AG08396 (cell line): ENCODE measurements at regions not wholly inside any gene's neighbourhood (a gene's known extent, or its start where the extent isn't known, plus 50 kb on each side); places are given as distances from the start of the nearest gene placed in this dataset.

ENCODE experiments used
- DNase-seq: peaks from one replicate; pipeline ENCODE4 v3.0.0; 2012; ENCODE audit warnings: low spot score, mixed read lengths

DNA sequence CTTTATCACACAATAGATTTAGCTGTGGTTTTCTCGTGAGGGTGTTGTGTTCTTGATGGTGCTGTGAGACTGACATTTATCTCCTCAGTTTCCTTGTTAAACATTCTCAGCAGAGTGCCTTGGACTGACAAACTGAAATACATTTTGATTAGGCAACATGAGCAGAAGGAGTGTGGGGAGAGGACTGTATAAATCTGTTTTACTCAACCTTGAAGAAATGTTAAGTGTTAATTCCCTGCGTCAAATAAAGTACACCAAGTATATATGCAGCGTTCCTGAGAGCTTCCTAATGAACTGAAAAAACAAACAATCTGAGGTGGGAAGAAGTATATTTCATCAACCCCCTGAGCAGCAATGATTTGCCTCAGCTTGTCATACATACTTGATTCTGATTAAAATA is 540.3 kb upstream of the B3GALT2 start:
- DNase-seq: no peak

DNA sequence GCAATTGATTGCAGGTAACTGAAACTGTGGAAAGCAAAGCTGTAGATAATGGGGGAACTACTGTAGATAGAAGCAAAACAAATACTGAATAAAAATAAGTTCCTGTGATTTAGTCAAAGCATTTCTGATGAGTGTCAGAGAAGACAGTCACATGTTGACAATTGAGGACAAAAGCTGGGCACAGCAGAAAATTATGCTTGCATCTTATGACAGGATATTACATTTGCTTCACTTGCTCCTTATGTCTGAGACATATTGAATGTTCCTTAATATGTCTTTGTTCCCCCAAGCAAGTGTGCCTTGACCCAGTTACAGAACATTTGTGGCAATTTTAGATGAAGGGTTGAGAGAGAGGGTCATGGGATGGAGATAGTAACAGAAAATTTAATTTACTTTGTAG is 526.0 kb upstream of the B3GALT2 start:
- no peak for DNase-seq

DNA sequence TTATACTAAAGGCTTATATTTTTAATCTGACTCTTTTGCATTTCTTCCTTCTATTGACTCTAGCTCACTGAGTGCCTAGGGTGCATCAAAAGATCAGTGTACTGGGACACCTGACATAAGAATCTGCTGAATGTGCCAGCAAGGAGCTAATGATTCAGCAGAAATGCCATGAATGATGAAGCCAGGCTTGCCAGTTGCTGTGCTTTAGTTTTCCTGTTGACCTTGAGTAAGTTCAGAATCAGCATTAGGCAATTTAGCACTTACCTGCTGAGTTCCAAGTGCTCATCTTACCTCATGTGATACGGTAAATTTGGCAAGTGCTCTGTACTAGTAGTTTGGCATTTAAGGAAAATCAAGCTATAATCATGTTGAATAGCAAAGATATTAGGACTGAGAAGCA is 523.2 kb upstream of the B3GALT2 start:
- no peak for DNase-seq

DNA sequence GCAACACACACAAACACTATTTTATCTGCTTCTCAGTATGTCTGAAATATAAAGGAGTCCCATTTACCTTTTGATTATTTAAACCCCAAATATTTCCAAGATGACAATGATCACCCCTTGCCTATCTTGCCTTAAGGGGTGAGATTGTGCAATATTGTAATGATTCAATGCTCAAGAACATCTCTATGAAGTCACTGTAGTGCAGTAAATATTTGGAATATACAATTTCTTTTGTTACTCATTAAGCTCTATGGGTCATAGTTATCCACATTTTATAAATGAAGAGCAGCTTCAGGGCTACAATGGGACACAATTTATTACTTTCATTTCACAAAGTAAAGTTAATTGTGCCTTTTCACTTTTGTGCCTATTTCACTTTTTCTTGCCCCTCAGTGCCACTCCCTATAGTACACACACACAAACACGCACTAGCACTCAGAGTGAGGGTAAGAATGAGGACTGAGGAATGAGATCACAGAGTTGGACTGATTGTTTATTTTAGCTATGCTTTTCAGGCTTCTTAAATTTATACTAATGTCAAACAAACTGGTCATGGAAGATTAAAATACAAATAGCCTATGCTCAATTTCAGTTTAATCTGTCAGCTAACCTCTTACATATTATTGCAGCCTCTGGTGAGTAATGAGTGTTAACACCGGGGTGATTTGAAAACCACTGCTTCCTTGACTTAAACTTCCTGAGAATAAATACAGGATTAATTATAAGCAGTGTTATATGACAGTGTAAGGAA is 521.0 kb upstream of the B3GALT2 start:
- no peak for DNase-seq

DNA sequence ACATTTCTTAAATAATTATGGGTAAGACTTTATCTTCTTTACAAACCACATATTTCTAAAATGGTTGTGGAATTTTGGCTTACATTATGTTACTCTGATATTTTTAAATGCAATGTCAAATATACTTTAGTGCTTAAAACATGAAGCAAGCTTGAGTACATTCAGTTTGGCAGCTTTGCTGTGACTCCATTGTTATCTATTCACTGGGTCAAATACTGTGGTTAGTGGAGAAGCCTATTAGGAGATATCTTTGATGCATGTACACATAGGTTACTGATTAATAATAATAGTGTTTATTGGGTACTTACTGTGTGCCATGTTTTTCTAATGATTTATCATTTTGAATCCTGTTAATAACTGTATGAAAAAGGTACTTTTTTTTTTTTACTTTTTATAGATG is 520.4 kb upstream of the B3GALT2 start:
- DNase-seq: no peak

DNA sequence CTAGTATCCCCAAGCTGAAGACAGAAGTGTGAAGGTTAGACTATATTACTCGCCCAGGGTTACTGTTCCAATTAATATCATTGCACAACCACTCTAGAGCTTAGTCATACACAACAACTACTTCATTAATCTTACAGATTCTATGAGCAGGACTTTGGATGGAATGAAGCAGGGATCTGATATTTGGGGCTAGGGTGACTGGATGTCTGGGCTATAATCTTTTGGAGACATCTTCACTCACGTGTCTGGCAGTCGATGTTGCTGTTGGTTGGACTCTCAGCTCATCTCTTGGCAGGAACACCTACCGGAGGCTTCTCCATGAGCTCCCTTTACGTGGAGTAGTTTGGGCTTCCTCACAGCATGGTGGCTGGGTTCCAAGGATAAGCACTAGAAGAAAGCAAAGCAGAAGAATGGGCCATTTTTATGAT is 519.2 kb upstream of the B3GALT2 start:
- DNase-seq: no peak

DNA sequence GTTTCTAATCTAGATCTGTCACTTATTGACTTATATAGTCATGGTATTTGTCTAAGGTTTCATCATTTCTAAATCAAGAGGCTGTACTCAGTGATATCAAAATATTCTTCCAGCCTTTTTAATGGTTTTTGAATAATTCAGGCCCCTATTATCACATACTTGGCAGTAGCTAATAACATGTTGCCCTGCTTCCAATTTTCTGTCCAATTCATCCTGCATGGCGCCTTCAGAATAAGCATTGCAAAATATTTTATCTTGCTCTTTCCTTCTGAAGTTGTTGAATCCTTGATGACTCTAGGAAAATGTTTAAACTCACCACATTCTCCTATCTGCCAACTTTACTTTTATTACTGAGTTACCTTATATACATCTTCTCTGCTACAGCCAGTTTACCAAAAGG is 517.2 kb upstream of the B3GALT2 start:
- no peak for DNase-seq

DNA sequence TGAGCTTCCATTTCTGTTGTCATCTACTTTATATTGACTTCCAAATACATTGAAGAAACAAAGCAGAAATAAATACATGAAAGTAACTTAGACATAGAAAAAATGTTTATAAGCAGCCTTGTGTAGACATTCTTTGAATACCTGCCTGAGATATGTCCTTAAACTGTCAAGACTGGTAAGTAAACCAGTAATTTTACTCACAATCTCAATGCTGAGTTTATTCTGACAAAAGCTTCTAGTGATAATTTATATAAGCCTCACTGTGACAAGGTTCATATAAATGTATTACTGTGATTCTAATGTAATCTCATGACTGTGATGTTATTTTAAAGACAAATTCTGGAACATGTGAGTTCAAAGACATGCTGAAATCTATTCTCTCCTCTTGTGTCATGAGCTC is 516.7 kb upstream of the B3GALT2 start:
- no peak for DNase-seq

DNA sequence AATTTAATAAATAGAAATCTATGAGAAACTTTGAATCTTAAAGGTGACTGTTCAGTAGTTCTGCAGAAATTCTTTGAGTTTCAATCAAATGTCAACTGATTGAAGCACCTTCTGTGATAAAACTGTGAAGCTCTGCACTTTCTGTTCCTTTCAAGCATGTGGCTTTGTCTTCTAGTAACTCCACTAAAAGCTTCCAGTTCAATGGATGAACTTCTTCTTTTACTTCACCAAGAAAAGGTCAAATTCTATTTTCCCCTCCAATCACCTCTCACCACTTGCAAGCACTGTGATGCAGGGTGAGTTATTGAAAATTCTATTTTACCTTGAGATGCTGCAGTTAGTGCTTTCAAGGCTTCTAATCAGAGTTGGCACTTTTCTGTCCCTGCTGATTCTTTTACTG is 515.3 kb upstream of the B3GALT2 start:
- no peak for DNase-seq

DNA sequence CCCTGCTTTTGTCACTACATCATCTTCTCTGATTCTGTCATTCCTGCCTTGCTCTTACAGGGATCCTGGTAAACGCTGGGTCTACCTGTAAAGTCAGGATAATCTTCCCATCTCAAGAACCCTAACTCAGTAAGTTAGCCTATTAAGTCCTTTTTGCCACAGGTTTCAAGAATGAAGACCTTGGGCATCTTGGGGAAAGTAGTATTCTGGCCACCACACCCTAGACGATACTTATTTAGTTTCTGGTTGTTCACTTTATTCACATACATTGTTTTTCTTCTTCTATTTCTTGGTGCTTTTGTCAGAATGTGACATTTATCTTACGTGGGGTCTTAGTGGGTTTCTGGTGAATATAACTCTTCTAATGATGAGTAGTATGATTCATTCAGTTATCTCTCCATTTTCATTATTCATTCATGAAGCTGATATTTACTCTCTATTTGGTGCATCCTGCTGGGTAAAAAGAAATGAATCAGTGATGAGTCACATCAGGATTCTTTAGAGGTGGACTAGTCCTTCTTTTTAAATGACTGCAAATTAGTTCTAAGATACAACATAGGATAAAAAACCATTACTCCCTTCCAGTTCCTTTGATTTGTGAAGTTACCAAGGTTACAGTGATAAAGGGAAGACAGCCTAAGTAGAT is 514.4 kb upstream of the B3GALT2 start:
- DNase-seq: no peak

DNA sequence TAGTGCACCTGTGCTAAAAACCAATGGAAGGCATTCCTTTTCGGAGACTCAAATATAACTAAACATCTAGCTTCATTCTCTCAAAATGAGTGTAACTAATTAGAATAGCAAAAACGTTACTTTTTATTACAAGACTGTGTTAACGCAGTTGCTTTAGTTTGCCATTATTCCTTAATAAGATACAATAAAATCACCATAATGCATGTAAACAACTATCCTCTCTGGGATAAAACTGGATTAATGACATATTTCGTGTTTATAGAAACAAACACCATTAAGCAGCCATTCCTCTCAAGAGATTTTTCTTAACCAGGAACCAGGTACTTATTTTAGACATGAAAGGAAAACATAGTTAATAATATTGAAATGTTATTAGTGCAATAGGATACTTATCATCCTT is 512.8 kb upstream of the B3GALT2 start:
- DNase-seq: no peak

DNA sequence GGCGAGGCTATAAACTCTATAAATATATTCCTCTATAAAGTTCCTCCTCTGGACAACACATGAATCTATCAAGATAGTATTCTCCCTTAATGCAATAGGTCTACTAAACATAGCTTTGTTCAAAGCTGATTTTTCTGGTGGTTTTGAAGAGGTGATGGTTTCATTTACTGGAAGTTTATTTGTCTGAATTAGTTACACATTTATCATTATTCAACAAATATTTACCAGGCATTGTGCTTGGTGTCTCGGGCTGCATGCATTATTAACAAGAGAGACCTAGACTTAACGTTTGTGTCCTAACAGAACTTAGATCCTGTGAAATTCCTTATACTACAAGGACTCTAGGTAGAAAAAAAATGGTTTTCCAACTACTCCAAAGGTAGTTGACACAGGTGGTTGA is 511.4 kb upstream of the B3GALT2 start:
- DNase-seq: no peak

DNA sequence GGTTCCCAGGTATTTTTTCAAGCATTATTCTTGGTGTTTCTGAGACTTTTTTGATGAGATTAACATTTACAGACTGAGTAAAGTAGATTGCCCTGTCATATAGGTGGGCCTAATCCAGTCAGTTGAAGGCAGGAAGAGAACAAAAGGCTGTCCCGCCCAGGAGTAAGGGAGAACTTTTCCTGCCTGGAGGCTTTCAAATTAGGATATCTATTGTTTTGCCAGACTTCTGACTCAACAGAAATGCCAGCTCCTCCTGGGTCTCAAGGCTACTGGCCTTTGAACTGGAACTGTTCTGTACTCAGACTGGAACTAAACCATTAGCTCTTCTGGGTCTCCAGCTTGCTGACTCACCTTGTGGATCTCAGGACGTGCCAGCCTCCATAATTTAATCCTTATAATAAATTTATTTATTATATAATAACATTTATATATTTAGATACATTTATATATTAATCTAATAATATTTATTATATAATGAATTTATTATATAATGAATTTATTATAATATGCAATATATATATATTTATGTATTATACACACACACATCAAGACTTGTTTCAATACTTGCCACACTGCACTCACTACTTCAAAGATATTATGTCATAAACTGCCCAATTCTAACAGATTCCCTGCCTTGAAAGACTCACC is 510.8 kb upstream of the B3GALT2 start:
- no peak for DNase-seq

DNA sequence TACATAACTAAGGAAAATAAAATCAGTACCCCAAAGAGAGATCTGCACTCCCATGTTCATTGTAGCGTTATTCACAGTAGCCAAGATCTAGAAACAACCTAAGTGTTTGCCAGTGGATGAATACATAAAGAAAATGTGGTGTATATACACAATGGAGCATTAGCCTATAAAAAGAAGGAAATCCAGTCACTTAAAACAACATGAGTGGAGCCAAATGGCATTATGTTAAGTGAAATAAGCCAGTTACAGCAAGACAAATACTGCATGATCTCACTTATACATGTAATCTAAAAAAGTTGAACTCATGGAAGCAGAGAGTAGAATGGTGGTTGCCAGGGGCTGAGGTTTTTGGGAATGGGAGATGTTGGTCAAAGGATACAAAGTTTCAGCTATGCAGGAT is 508.3 kb upstream of the B3GALT2 start:
- no peak for DNase-seq

DNA sequence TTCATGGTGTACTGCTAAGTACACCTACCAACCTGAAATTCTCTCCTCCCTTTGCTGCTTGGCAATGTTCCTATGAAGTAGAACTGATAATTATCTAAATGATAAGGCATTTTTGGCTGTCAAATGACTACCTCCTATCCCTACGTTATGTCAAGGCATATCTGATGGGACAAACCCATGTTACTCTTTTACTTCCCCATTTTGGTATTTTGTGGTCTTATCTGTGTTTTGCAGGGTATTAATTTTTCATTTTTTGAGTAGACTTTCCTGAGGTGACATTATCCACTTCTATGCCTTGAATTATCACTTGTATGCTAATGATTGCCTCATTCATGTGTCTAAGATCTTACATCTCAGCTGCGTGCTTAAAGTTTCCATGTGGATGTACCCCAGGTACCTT is 499.6 kb upstream of the B3GALT2 start:
- DNase-seq: no peak

DNA sequence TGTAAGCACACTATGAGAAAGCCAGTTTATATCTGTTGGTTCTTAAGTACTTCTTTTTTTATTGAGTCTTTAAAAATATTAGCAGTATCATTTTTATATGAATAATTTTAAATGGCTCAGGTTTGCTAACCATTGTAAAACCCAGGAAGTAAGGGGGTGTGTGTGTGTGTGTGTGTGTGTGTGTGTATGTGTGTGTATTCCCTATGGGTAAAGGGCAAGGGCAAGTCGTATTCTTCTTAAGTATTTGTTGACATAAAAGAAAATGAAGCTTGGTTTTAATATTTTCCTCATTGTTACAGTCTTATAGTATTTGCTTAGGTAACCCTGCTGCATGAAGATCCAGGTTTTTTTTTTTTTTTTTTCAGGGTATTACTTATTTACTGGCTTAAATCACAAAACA is 495.0 kb upstream of the B3GALT2 start:
- no peak for DNase-seq

DNA sequence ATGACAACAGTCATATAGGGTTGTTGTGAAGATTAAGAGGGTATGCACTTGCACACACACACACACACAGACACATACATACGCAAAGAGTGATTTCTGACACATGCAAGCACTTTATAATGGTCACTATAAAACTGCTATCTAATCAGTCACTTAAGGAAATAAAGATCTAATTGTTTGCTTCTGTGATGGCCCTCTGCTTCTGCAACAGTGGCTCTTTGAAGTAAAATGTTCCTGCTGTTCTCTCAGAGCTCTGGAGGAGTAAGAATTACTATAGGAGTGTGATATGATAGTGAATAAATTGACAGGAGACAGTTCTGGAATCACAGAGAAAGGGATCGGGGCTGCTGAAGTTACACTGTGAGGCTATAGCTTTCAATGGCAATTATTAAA is 494.5 kb upstream of the B3GALT2 start:
- no peak for DNase-seq

DNA sequence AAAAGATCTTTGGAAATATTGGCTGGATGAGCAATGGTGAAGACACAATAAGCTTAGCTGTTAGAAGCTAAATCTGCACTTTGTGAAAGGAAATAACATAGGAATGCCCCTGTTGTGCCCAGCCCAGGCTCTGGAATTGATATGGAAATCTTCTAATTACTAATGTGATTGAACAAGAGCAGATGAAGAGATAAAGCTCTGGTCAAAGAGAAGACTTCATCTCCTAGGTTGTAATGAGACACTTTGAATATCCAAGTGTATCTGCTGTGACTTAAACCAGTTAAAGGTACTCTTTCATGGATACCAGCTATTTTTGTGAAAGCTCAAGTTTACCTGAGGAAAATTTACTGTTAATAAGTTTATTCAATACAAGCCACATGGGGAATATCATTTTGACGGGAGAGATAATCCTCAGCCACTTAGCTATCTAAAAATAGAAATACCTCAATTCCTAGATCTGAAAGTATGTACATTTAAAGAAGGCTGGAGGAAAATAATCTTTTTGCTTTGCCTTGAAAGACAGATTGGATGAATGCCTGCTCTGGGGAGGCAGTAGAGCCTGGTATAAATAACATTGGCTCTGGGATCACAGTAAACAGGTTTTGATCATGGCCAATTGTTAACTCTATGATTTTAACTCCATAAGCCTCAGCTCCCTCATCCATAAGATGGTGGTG is 494.0 kb upstream of the B3GALT2 start:
- no peak for DNase-seq

DNA sequence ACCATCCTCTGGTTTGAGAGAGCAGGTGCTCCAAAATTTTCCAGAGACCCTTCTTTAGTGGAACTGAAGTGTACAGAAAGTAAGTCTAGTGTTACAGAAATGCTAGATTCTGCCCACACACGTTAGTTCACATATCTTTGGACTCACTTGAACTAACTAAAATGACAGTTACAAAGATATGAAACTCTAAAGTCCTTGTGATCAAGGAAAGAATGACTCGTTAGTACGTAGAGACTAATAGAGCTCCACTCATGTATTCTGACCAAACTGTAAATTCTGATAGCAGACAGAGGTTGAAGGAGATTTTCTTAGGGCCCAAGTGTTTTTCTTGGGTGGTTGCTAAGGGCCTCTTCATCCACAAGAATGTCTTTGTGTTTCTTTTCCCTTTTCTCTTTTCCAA is 491.5 kb upstream of the B3GALT2 start:
- DNase-seq: no peak

DNA sequence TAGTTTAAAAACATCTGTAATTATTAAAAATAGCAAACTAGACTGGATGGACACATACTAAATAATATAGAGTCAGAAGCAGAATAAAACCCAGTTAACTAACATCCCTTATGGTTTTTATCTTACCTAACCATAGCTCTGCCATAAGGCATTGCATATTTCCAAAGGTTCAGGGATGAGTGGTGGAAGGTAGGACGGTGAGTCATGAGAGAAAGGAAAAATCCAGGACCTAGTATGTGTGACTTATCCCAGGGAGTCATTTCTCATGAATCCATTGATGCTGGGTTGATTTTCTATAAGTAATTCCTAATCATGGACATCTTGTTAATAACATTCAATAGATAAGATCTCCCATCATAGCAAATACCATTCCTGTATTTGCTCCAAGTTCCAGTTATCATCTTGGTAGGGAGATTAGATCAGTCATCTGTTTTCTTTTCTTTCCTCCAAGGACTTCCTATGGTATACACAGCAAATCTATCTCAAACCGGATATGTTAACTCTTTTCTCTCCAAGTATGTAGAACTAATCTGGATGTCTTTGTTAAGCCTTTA is 490.7 kb upstream of the B3GALT2 start:
- DNase-seq: no peak

DNA sequence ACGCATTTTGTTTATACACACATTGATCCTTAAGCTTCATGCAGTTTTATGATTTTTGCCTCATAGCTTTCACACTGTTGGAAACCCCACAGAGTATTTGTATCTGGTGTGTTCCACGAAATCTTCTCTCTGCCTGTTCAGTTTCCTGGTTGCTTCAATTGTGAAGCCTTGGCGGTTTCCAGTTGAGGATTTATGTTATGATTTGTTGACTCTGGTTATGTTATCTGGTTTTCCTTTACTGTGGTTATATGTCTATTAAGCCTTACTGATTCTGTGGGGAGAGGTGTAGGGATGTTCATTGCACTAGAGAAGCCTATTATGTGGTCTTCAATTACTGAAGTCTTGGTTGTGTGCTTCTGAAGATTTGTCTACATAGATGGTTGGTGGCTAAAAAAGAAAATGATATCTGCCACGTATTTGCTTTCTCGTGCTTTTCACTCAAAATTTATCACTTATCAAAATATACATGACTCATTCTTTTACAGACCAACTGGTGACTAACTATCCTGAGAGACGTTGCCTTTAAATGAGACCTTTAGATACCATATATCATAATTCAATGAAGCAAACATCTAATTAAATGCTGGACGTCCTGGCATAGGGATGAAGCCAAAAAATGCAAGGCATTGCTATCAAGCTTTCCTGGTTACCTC is 488.0 kb upstream of the B3GALT2 start:
- DNase-seq: no peak

DNA sequence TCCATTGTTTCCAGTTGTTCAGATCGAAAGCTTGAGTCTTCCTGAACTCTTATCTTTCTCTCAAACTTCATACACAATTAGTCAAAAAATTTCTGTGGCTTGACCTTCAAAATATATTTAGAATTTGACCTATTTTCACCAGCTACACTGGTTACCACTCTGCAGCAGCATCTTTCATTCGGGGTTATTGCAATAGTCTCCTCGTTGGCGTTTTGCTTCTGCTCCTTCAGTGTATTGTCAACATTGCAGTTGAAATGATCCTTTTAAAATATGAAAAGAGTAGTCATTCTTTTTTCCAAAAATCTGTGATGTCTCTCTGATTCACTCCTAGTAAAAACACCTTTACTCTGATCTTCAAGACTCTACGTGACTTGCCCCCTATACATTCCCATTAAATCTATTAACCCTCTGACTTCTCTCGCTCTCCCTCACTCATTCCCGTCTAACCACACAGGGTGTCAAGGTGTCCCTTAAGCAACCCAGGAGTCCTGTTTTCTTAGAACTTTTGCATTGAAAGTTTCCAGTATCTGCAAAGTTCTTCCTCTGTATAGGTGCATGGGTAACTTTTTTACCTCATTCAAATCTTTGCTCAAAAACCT is 480.2 kb upstream of the B3GALT2 start:
- no peak for DNase-seq
